IMR-90 (cell line): ENCODE measurements at regions not wholly inside any gene's neighbourhood (a gene's known extent, or its start where the extent isn't known, plus 50 kb on each side); places are given as distances from the start of the nearest gene placed in this dataset.

Experiments
- ATAC-seq: fragments of 200-7000 bp; cut with Tn5 transposase; 2 replicates; pipeline ENCODE4 v1.9.1; 2020; ENCODE audit warnings: low read depth, mild to moderate bottlenecking, moderate library complexity
- BruUV-seq: library from RNA; stranded (reverse); fragments of 400-500 nt; replicated peaks from 2 replicates; lab custom pipeline; 2021; lab: Mats Ljungman, UMichigan
- CTCF ChIA-PET: fragments of 300-600 bp; formaldehyde crosslinking; extraction: SDS; loops from one replicate; lab custom pipeline; 2021; ENCODE audit warnings: antibody characterized with exemption; lab: Yijun Ruan, JAX
- POLR2A ChIA-PET: fragments of 300-600 bp; sonication (Branson Sonifier 250); formaldehyde crosslinking; loops from one replicate; lab custom pipeline; 2022; ENCODE audit warnings: antibody characterized with exemption; ENCODE audit not compliant: unreplicated experiment; lab: Charles Lee
- DNase-seq: peaks from one replicate; pipeline ENCODE4 v3.0.0; 2013
- H2AFZ ChIP-seq: replicated peaks from 2 replicates; pipeline ENCODE3; 2013; ENCODE audit warnings: low read length, mild to moderate bottlenecking; ENCODE audit not compliant: poor library complexity
- H2AK5ac ChIP-seq: 2 replicates; pipeline ENCODE4 v1.6.1; 2013; ENCODE audit warnings: low read depth, low read length, inconsistent platforms
- H2AK9ac ChIP-seq: replicated peaks from 2 replicates; pipeline ENCODE3; 2013; ENCODE audit warnings: mild to moderate bottlenecking, low read depth, low read length, moderate library complexity; ENCODE audit not compliant: poor library complexity
- H2BK120ac ChIP-seq: 2 replicates; pipeline ENCODE4 v1.6.1; 2013; ENCODE audit warnings: low read depth, low read length, inconsistent platforms
- H2BK15ac ChIP-seq: 3 replicates; pipeline ENCODE4 v1.6.1; 2013; ENCODE audit warnings: low read depth, low read length, inconsistent platforms
- H2BK20ac ChIP-seq: 2 replicates; pipeline ENCODE4 v1.6.1; 2013; ENCODE audit warnings: low read depth, mild to moderate bottlenecking, inconsistent platforms, low read length, moderate library complexity
- H2BK5ac ChIP-seq: 2 replicates; pipeline ENCODE4 v1.6.1; 2013; ENCODE audit warnings: mild to moderate bottlenecking, low read depth, low read length, inconsistent platforms; ENCODE audit not compliant: poor library complexity, severe bottlenecking
- H3K14ac ChIP-seq: replicated peaks from 2 replicates; pipeline ENCODE4 v1.6.1; 2013; ENCODE audit warnings: low read depth, low read length, inconsistent platforms
- H3K18ac ChIP-seq: 2 replicates; pipeline ENCODE4 v1.6.1; 2013; ENCODE audit warnings: low read depth, low read length, control low read depth
- H3K23ac ChIP-seq: 2 replicates; pipeline ENCODE4 v1.6.1; 2013; ENCODE audit warnings: low read depth, low read length, inconsistent platforms
- H3K27ac ChIP-seq: 2 replicates; pipeline ENCODE4 v1.5.1; 2013; ENCODE audit warnings: mild to moderate bottlenecking, control low read depth, low read length; ENCODE audit not compliant: insufficient read depth
- H3K27me3 ChIP-seq: 2 replicates; pipeline ENCODE4 v1.6.1; 2013; ENCODE audit warnings: low read length; ENCODE audit not compliant: control insufficient read depth, insufficient read depth
- H3K36me3 ChIP-seq: 2 replicates; pipeline ENCODE4 v1.6.1; 2013; ENCODE audit warnings: low read length, mixed read lengths; ENCODE audit not compliant: control insufficient read depth, insufficient read depth
- H3K4ac ChIP-seq: 2 replicates; pipeline ENCODE4 v1.6.1; 2013; ENCODE audit warnings: low read depth, low read length, inconsistent platforms
- H3K4me1 ChIP-seq: 2 replicates; pipeline ENCODE4 v1.6.1; 2013; ENCODE audit warnings: low read length, mixed read lengths; ENCODE audit not compliant: control insufficient read depth, insufficient read depth
- H3K4me2 ChIP-seq: 2 replicates; pipeline ENCODE4 v1.6.1; 2013; ENCODE audit warnings: low read depth, mild to moderate bottlenecking, control low read depth, low read length, moderate library complexity
- H3K4me3 ChIP-seq: 2 replicates; pipeline ENCODE4 v1.5.1; 2013; ENCODE audit warnings: low read depth, mild to moderate bottlenecking, control low read depth, low read length, moderate library complexity; ENCODE audit not compliant: insufficient read depth
- H3K56ac ChIP-seq: 2 replicates; pipeline ENCODE4 v1.6.1; 2013; ENCODE audit warnings: low read length, inconsistent platforms; ENCODE audit not compliant: insufficient read depth; ENCODE audit errors: extremely low read depth
- H3K79me1 ChIP-seq, 2 experiments: 2 replicates each; pipeline ENCODE4 v1.6.1; 2013; ENCODE audit warnings: low read length in 2 of 2, inconsistent platforms in 1 of 2, low read depth in 1 of 2
- H3K9ac ChIP-seq: 2 replicates; pipeline ENCODE4 v1.6.1; 2013; ENCODE audit warnings: low read depth, low read length, control low read depth
- H3K9me1 ChIP-seq: 2 replicates; pipeline ENCODE4 v1.6.1; 2013; ENCODE audit warnings: low read length, inconsistent platforms; ENCODE audit not compliant: insufficient read depth
- H3K9me3 ChIP-seq: 2 replicates; pipeline ENCODE4 v1.6.1; 2013; ENCODE audit warnings: low read length; ENCODE audit not compliant: control insufficient read depth, insufficient read depth
- H4K20me1 ChIP-seq: 2 replicates; pipeline ENCODE4 v1.6.1; 2013; ENCODE audit warnings: low read length, inconsistent platforms; ENCODE audit not compliant: insufficient read depth
- H4K5ac ChIP-seq: 2 replicates; pipeline ENCODE4 v1.6.1; 2013; ENCODE audit warnings: mild to moderate bottlenecking, low read depth, low read length, control low read depth
- H4K8ac ChIP-seq, 2 experiments: 2 replicates each; pipeline ENCODE4 v1.6.1; 2013; ENCODE audit warnings: low read depth in 2 of 2, low read length in 2 of 2, control low read depth in 1 of 2, inconsistent platforms in 1 of 2
- H4K91ac ChIP-seq: 2 replicates; pipeline ENCODE4 v1.6.1; 2013; ENCODE audit warnings: low read depth, low read length, inconsistent platforms; ENCODE audit not compliant: insufficient read depth
- BHLHE40 ChIP-seq: fragments of 150-350 bp; IDR thresholded peaks from 2 replicates; pipeline ENCODE4 v1.6.1; 2016; ENCODE audit warnings: mild to moderate bottlenecking, low read depth, low read length
- CEBPB ChIP-seq: IDR thresholded peaks from 2 replicates; pipeline ENCODE4 v1.6.1; 2012; ENCODE audit warnings: low read depth, low read length, improper control_type of control experiment
- CHD1 ChIP-seq: IDR thresholded peaks from 2 replicates; pipeline ENCODE4 v1.6.1; 2012; ENCODE audit warnings: low read depth, low read length, improper control_type of control experiment
- CTCF ChIP-seq: conservative IDR thresholded peaks from 2 replicates; pipeline ENCODE4 v1.5.1; 2012; ENCODE audit warnings: mild to moderate bottlenecking, low read depth, low read length, improper control_type of control experiment
- ELK1 ChIP-seq: fragments of 150-350 bp; IDR thresholded peaks from 2 replicates; pipeline ENCODE4 v1.6.1; 2016; ENCODE audit warnings: low read depth, mild to moderate bottlenecking, low read length, moderate library complexity, borderline replicate concordance
- FOS ChIP-seq: fragments of 150-350 bp; IDR thresholded peaks from 2 replicates; pipeline ENCODE4 v1.6.1; 2016; ENCODE audit warnings: low read depth, low read length
- MAFK ChIP-seq: IDR thresholded peaks from 2 replicates; pipeline ENCODE4 v1.6.1; 2012; ENCODE audit warnings: low read depth, low read length, improper control_type of control experiment
- MAZ ChIP-seq: IDR thresholded peaks from 2 replicates; pipeline ENCODE4 v1.6.1; 2012; ENCODE audit warnings: low read depth, mild to moderate bottlenecking, low read length, improper control_type of control experiment, moderate library complexity, borderline replicate concordance
- MXI1 ChIP-seq: IDR thresholded peaks from 2 replicates; pipeline ENCODE4 v1.6.1; 2012; ENCODE audit warnings: low read depth, mild to moderate bottlenecking, low read length, moderate library complexity, borderline replicate concordance
- NFE2L2 ChIP-seq: fragments of 150-350 bp; IDR thresholded peaks from 2 replicates; pipeline ENCODE4 v1.6.1; 2016; ENCODE audit warnings: low read depth, mild to moderate bottlenecking, low read length
- POLR2A ChIP-seq: IDR thresholded peaks from 2 replicates; pipeline ENCODE4 v1.6.1; 2012; ENCODE audit warnings: mild to moderate bottlenecking, low read depth, low read length
- RAD21 ChIP-seq: IDR thresholded peaks from 2 replicates; pipeline ENCODE4 v1.6.1; 2012; ENCODE audit warnings: low read length, improper control_type of control experiment
- RCOR1 ChIP-seq: IDR thresholded peaks from 2 replicates; pipeline ENCODE4 v1.6.1; 2012; ENCODE audit warnings: mild to moderate bottlenecking, low read length, improper control_type of control experiment; ENCODE audit not compliant: insufficient replicate concordance
- RFX5 ChIP-seq: IDR thresholded peaks from 2 replicates; pipeline ENCODE4 v1.8.0; 2012; ENCODE audit warnings: low read depth, mild to moderate bottlenecking, low read length, moderate library complexity
- SMC3 ChIP-seq: fragments of 150-350 bp; IDR thresholded peaks from 2 replicates; pipeline ENCODE4 v1.6.1; 2016; ENCODE audit warnings: low read depth, mild to moderate bottlenecking, antibody characterized with exemption, low read length, moderate library complexity
- USF2 ChIP-seq: fragments of 150-350 bp; IDR thresholded peaks from 2 replicates; pipeline ENCODE4 v1.6.1; 2017; ENCODE audit warnings: mild to moderate bottlenecking, antibody characterized with exemption, low read length, low read depth
- WGBS, 2 experiments: methylation state at CpG; one replicate each; pipeline versions ENCODE4 v1.1.5 to v1.1.7; 2013; ENCODE audit warnings: missing lambda C conversion rate in 2 of 2; ENCODE audit not compliant: insufficient read length in 1 of 2; ENCODE audit errors: extremely low coverage in 2 of 2; 5-methylcytosine and 5-hydroxymethylcytosine counted together
- dilution Hi-C: fragments of 300-500 bp; cut with HindIII; formaldehyde crosslinking; loops from one replicate; pipeline ENCODE4 v1.14.3; 2018; ENCODE audit warnings: low sequenced_read_pairs; ENCODE audit not compliant: unreplicated experiment
- in situ Hi-C: fragments of 300-500 bp; cut with MboI; formaldehyde crosslinking; loops from 3 replicates; pipeline ENCODE4 v1.14.3; 2019; ENCODE audit warnings: low sequenced_read_pairs, inconsistent platforms, mixed read lengths
- intact Hi-C: fragments of 100-400 bp; cut with micrococcal nuclease; formaldehyde crosslinking; loops from 2 replicates; pipeline ENCODE4 v1.10.0; 2022

- Histone ChIP-seq H2AK5ac (no peak overlapping the region), H2BK5ac (no peak overlapping the region), H2BK120ac (no peak overlapping the region), H2BK20ac (no peak overlapping the region), H4K20me1 (no peaks in the 10 kb centered on the region), H3K36me3 (no peaks in the 10 kb centered on the region), H2AK9ac (no peak overlapping the region), H3K9ac (no peak overlapping the region), H3K4ac (no peak overlapping the region), H3K4me1 (no peaks in the 10 kb centered on the region), H4K5ac (no peak overlapping the region), H3K4me2 (no peak overlapping the region), H4K8ac (no peak overlapping the region), H3K27ac (no peak overlapping the region), H3K23ac (no peak overlapping the region), H3K56ac (no peak overlapping the region), H3K14ac (no peak overlapping the region), H3K27me3 (no peaks in the 10 kb centered on the region), H4K91ac (no peak overlapping the region), H3K9me1 (no peaks in the 10 kb centered on the region), H3K18ac (no peak overlapping the region), H3K79me1 (no peaks in the 10 kb centered on the region), H2BK15ac (no peak overlapping the region), H2AFZ (no peak overlapping the region), H3K9me3 (no peaks in the 10 kb centered on the region), H3K4me3 (no peak overlapping the region)
- no peak for TF ChIP-seq MAZ
- no peak for TF ChIP-seq RAD21
- no peak for TF ChIP-seq MXI1
- TF ChIP-seq FOS, result no peak
- no peak for TF ChIP-seq BHLHE40
- TF ChIP-seq POLR2A, result no peak
- TF ChIP-seq CTCF, result no peak
- no peak for TF ChIP-seq CHD1
- TF ChIP-seq NFE2L2, result no peak
- no peak for TF ChIP-seq USF2
- TF ChIP-seq RCOR1, result no peak
- no peak for TF ChIP-seq SMC3
- TF ChIP-seq ELK1, result no peak
- TF ChIP-seq RFX5, result no peak
- TF ChIP-seq CEBPB, result no peak
- TF ChIP-seq MAFK, result no peak
- DNase-seq, result peak; percentile 4
- WGBS, 2 experiments, result no CpG with 5 or more reads among the region's 1 CpG
- in situ Hi-C loops, result no loop called here
- BruUV-seq, result no TSS peak
- dilution Hi-C loops, result no loop called here
- CTCF ChIA-PET, result no interaction called here
- POLR2A ChIA-PET, result no interaction called here
- intact Hi-C loops, result no loop called here
- no peak for ATAC-seq
Measured at GRCh38 chr5:42015681-42016080, 90.6 kb downstream of the FBXO4 start.
